ENCODE measurements at regions not wholly inside any gene's neighbourhood (a gene's known extent, or its start where the extent isn't known, plus 50 kb on each side); places are given as distances from the start of the nearest gene placed in this dataset.

- Histone ChIP-seq H4K20me1 (ENCODE audit: insufficient read depth) (no peaks in the 10 kb centered on the region), H3K9me3 (ENCODE audit: low read length) (no peaks in the 10 kb centered on the region), H2AFZ (ENCODE audit: low read depth, low read length) (no peak overlapping the region), H3K27me3 (ENCODE audit: insufficient read depth, low read depth, low read length) (peaks cover 3% of the 10 kb centered on the region), H3K9ac (ENCODE audit: low read length) (no peak overlapping the region), H3K9me2 (ENCODE audit: insufficient read depth, low read length) (no peaks in the 10 kb centered on the region), H3K4me2 (ENCODE audit: low read length) (no peak overlapping the region), H3K36me3 (ENCODE audit: insufficient read depth, low read length) (no peaks in the 10 kb centered on the region), H3K4me3 (ENCODE audit: low read length) (no peak overlapping the region), H3K79me2 (replicated peaks; ENCODE audit: insufficient read depth, low read length) (no peaks in the 10 kb centered on the region), H3F3A (ENCODE audit: insufficient read depth, low read length, poor library complexity, severe bottlenecking) (no peaks in the 10 kb centered on the region), H3K27ac (ENCODE audit: low read length) (no peak overlapping the region)
- no peak for TF ChIP-seq SMC3 (conservative IDR thresholded peaks at IDR 0.05; ENCODE audit: poor library complexity)
- TF ChIP-seq MXI1 (conservative IDR thresholded peaks at IDR 0.05; ENCODE audit: poor library complexity, severe bottlenecking), result no peak
- TF ChIP-seq, protein P1, sequence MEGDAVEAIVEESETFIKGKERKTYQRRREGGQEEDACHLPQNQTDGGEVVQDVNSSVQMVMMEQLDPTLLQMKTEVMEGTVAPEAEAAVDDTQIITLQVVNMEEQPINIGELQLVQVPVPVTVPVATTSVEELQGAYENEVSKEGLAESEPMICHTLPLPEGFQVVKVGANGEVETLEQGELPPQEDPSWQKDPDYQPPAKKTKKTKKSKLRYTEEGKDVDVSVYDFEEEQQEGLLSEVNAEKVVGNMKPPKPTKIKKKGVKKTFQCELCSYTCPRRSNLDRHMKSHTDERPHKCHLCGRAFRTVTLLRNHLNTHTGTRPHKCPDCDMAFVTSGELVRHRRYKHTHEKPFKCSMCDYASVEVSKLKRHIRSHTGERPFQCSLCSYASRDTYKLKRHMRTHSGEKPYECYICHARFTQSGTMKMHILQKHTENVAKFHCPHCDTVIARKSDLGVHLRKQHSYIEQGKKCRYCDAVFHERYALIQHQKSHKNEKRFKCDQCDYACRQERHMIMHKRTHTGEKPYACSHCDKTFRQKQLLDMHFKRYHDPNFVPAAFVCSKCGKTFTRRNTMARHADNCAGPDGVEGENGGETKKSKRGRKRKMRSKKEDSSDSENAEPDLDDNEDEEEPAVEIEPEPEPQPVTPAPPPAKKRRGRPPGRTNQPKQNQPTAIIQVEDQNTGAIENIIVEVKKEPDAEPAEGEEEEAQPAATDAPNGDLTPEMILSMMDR (IDR thresholded peaks at IDR 0.05; ENCODE audit: poor library complexity, severe bottlenecking), result no peak
- no peak for TF ChIP-seq EP300 (conservative IDR thresholded peaks at IDR 0.05; ENCODE audit: poor library complexity, severe bottlenecking)
- no peak for TF ChIP-seq RAD21 (conservative IDR thresholded peaks at IDR 0.05)
- TF ChIP-seq POLR2AphosphoS5 (IDR thresholded peaks at IDR 0.05), result no peak
- TF ChIP-seq, protein P2, sequence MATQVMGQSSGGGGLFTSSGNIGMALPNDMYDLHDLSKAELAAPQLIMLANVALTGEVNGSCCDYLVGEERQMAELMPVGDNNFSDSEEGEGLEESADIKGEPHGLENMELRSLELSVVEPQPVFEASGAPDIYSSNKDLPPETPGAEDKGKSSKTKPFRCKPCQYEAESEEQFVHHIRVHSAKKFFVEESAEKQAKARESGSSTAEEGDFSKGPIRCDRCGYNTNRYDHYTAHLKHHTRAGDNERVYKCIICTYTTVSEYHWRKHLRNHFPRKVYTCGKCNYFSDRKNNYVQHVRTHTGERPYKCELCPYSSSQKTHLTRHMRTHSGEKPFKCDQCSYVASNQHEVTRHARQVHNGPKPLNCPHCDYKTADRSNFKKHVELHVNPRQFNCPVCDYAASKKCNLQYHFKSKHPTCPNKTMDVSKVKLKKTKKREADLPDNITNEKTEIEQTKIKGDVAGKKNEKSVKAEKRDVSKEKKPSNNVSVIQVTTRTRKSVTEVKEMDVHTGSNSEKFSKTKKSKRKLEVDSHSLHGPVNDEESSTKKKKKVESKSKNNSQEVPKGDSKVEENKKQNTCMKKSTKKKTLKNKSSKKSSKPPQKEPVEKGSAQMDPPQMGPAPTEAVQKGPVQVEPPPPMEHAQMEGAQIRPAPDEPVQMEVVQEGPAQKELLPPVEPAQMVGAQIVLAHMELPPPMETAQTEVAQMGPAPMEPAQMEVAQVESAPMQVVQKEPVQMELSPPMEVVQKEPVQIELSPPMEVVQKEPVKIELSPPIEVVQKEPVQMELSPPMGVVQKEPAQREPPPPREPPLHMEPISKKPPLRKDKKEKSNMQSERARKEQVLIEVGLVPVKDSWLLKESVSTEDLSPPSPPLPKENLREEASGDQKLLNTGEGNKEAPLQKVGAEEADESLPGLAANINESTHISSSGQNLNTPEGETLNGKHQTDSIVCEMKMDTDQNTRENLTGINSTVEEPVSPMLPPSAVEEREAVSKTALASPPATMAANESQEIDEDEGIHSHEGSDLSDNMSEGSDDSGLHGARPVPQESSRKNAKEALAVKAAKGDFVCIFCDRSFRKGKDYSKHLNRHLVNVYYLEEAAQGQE (IDR thresholded peaks at IDR 0.05; ENCODE audit: borderline replicate concordance), result no peak
- TF ChIP-seq TAF1 (IDR thresholded peaks at IDR 0.05; ENCODE audit: low read depth), result no peak
Observed at GRCh38 chr6:153941768-153942167, 97.3 kb upstream of the OPRM1 start.

- Histone ChIP-seq H3K79me2 (replicated peaks; ENCODE audit: insufficient read depth, low read length) (no peaks in the 10 kb centered on the region), H3K4me2 (ENCODE audit: low read length) (no peak overlapping the region), H3K9me2 (ENCODE audit: insufficient read depth, low read length) (no peaks in the 10 kb centered on the region), H3K9me3 (ENCODE audit: low read length) (no peaks in the 10 kb centered on the region), H3K27me3 (ENCODE audit: insufficient read depth, low read depth, low read length) (no peaks in the 10 kb centered on the region), H3K27ac (ENCODE audit: low read length) (no peak overlapping the region), H4K20me1 (ENCODE audit: insufficient read depth) (no peaks in the 10 kb centered on the region), H3K4me3 (ENCODE audit: low read length) (no peak overlapping the region), H3K36me3 (ENCODE audit: insufficient read depth, low read length) (no peaks in the 10 kb centered on the region), H2AFZ (ENCODE audit: low read depth, low read length) (no peak overlapping the region), H3K9ac (ENCODE audit: low read length) (no peak overlapping the region), H3F3A (ENCODE audit: insufficient read depth, low read length, poor library complexity, severe bottlenecking) (no peaks in the 10 kb centered on the region)
- TF ChIP-seq, protein P1 (IDR thresholded peaks at IDR 0.05; ENCODE audit: poor library complexity, severe bottlenecking), result no peak
- TF ChIP-seq RAD21 (conservative IDR thresholded peaks at IDR 0.05) (no peak), EZH2 (IDR thresholded peaks at IDR 0.05; ENCODE audit: borderline replicate concordance, insufficient read depth, low read length, poor library complexity, severe bottlenecking) (no peak), MXI1 (conservative IDR thresholded peaks at IDR 0.05; ENCODE audit: poor library complexity, severe bottlenecking) (no peak), SMC3 (conservative IDR thresholded peaks at IDR 0.05; ENCODE audit: poor library complexity) (no peak), POLR2AphosphoS5 (IDR thresholded peaks at IDR 0.05) (no peak), TAF1 (IDR thresholded peaks at IDR 0.05; ENCODE audit: low read depth) (no peak), EP300 (conservative IDR thresholded peaks at IDR 0.05; ENCODE audit: poor library complexity, severe bottlenecking) (no peak)
- TF ChIP-seq, protein P2 (IDR thresholded peaks at IDR 0.05; ENCODE audit: borderline replicate concordance), result no peak
Observed at GRCh38 chr6:153938876-153939275, 100.2 kb upstream of the OPRM1 start.

Measured in neural cell (in vitro differentiated cells).